ENCODE measurements at regions not wholly inside any gene's neighbourhood (a gene's known extent, or its start where the extent isn't known, plus 50 kb on each side); places are given as distances from the start of the nearest gene placed in this dataset.

- TF ChIP-seq CTCF (conservative IDR thresholded peaks at IDR 0.05 in 1 of 2, IDR thresholded peaks at IDR 0.05 in 1 of 2; ENCODE audit: extremely low read depth in 1 of 2, insufficient read depth in 1 of 2, low read depth in 1 of 2, low read length in 2 of 2) (no peak), EZH2 (IDR thresholded peaks at IDR 0.05; ENCODE audit: borderline replicate concordance, low read length) (no peak)
These were observed 843.8 kb downstream of the DTWD2 start for GRCh38 chr5:118144540-118144939.

All from mammary epithelial cell (primary cell).